Muscle layer of duodenum (tissue), 2 donors: ENCODE measurements at regions not wholly inside any gene's neighbourhood (a gene's known extent, or its start where the extent isn't known, plus 50 kb on each side); places are given as distances from the start of the nearest gene placed in this dataset.
"Not testable (repeated sequence)": the region's sequence is repeated elsewhere in the genome, so short reads cannot be mapped to it uniquely, and the experiment has no call there.

Experiments used
- H3K27ac ChIP-seq: one replicate; pipeline ENCODE4 v1.7.0; 2013; ENCODE audit warnings: mild to moderate bottlenecking, low read length
- H3K27me3 ChIP-seq: one replicate; pipeline ENCODE4 v1.7.0; 2013; ENCODE audit warnings: low read depth, mild to moderate bottlenecking, control low read depth, low read length
- H3K36me3 ChIP-seq, 2 donors: one replicate each; pipeline ENCODE4 v1.7.0; 2013; ENCODE audit warnings: low read length in 2 of 2, control low read depth in 1 of 2, mild to moderate bottlenecking in 1 of 2; ENCODE audit not compliant: insufficient read depth in 2 of 2, control insufficient read depth in 1 of 2
- H3K4me1 ChIP-seq, 2 donors: one replicate each; pipeline ENCODE4 v1.7.0; 2013; ENCODE audit warnings: low read length in 2 of 2, mild to moderate bottlenecking in 2 of 2, control low read depth in 1 of 2, moderate library complexity in 1 of 2; ENCODE audit not compliant: insufficient read depth in 2 of 2, control insufficient read depth in 1 of 2
- H3K4me3 ChIP-seq, 2 donors: one replicate each; pipeline ENCODE4 v1.7.0; 2013; ENCODE audit warnings: low read length in 2 of 2, low read depth in 1 of 2, mild to moderate bottlenecking in 1 of 2
- H3K9me3 ChIP-seq, 2 donors: one replicate each; pipeline ENCODE4 v1.7.0; 2013; ENCODE audit warnings: low read length in 2 of 2, control low read depth in 1 of 2, mild to moderate bottlenecking in 1 of 2; ENCODE audit not compliant: control insufficient read depth in 1 of 2
- donor health status: healthy.

- Histone ChIP-seq H3K27ac (no peak overlapping the region), H3K36me3 (no peaks in the 10 kb centered on the region)
These were observed 105.5 kb upstream of the FAM3C start for GRCh38 chr7:121501566-121501965.

GRCh38 chr7:121500360-121501058 lies 104.4 kb upstream of the FAM3C start:
- Histone ChIP-seq H3K4me1 (no peaks in the 10 kb centered on the region), H3K4me3 (no peak overlapping the region), H3K9me3 (peaks cover 6 to 7% of the 10 kb centered on the region in 2 donors), H3K27me3 (no peaks in the 10 kb centered on the region), H3K27ac (no peak overlapping the region), H3K36me3 (no peaks in the 10 kb centered on the region)

More at GRCh38 chr7:121501566-121501965, 105.5 kb upstream of the FAM3C start:
- Histone ChIP-seq H3K9me3 (peaks cover 11 to 12% of the 10 kb centered on the region in 2 donors), H3K27me3 (no peaks in the 10 kb centered on the region), H3K4me1 (no peaks in the 10 kb centered on the region), H3K4me3 (no peak overlapping the region)

DNA sequence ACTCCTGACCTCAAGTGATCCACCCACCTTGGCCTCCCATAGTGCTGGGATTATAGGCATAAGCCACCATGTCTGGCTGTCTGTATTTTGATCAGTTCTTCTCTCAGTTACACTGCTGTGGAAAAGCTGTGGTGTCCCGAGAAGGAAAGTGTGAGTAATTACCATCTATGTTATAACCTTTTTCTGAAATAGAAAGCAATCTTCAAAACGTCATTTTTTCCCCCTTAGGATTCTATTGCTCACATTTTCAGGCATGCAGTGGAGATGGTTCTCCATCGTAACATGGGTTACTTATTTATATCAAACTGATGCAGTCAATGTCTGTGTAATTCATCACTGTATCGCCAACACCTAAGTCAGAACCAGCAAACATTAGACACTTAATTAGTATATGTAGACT lies 103.5 kb upstream of the FAM3C start:
- H3K36me3 ChIP-seq, result no peaks in the 10 kb centered on the region
- H3K4me1 ChIP-seq, result no peaks in the 10 kb centered on the region
- H3K27ac ChIP-seq, result no peak overlapping the region
- H3K4me3 ChIP-seq, result no peak overlapping the region
- no peaks in the 10 kb centered on the region for H3K27me3 ChIP-seq
- no peaks in the 10 kb centered on the region for H3K9me3 ChIP-seq

DNA sequence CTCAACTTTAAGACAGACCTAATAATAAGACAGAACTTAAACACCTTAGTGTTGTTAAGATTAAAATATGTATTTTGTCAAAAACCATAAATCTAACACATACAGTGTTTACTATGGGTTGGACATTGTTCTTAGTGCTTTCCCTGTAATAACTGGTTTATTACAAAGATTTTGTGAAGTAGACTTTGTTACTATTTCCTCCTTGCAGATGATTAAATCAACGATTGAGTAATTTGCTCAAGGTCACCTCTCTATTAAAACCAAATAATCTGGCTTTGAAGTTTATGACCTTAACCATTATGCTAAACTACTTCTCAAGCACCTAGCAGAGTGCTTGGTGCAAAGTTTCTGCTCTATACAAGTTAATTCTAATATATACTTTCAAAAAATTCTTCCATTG lies 102.7 kb upstream of the FAM3C start:
- Histone ChIP-seq H3K9me3 (no peaks in the 10 kb centered on the region), H3K27ac (no peak overlapping the region), H3K36me3 (no peaks in the 10 kb centered on the region), H3K4me1 (no peaks in the 10 kb centered on the region), H3K27me3 (no peaks in the 10 kb centered on the region), H3K4me3 (no peak overlapping the region)

- not testable (repeated sequence) for H3K27ac ChIP-seq, H3K36me3 ChIP-seq, H3K4me1 ChIP-seq, H3K4me3 ChIP-seq, H3K27me3 ChIP-seq, H3K9me3 ChIP-seq
These were observed 101.4 kb upstream of the FAM3C start for GRCh38 chr7:121497545-121497944.

- no peaks in the 10 kb centered on the region for H3K27me3 ChIP-seq
- no peaks in the 10 kb centered on the region for H3K36me3 ChIP-seq
- no peak overlapping the region for H3K4me3 ChIP-seq
- H3K4me1 ChIP-seq, result no peaks in the 10 kb centered on the region
- no peak overlapping the region for H3K27ac ChIP-seq
- H3K9me3 ChIP-seq, result no peaks in the 10 kb centered on the region
These were observed 98.4 kb upstream of the FAM3C start for GRCh38 chr7:121494516-121494915.

DNA sequence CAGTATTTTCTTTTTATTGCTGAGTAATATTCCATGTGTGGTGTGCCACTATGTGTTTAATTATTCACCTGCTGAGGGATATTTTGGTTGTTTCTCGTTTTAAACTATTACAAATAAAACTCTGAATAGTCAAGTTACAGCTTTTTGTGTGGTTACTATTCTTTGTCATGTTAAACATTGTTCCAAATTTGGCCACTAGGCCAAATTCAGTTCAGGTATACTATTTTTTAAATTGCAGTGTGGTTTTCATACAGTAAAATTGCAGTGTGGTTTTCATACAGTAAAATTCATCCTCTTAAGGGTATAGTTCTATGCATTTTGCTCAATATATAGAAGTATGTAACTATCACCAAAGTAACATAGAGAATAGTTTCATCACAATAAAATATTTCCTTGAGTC lies 97.4 kb upstream of the FAM3C start:
- Histone ChIP-seq H3K4me3 (no peak overlapping the region), H3K36me3 (no peaks in the 10 kb centered on the region), H3K4me1 (no peaks in the 10 kb centered on the region), H3K9me3 (no peaks in the 10 kb centered on the region), H3K27ac (no peak overlapping the region), H3K27me3 (no peaks in the 10 kb centered on the region)

DNA sequence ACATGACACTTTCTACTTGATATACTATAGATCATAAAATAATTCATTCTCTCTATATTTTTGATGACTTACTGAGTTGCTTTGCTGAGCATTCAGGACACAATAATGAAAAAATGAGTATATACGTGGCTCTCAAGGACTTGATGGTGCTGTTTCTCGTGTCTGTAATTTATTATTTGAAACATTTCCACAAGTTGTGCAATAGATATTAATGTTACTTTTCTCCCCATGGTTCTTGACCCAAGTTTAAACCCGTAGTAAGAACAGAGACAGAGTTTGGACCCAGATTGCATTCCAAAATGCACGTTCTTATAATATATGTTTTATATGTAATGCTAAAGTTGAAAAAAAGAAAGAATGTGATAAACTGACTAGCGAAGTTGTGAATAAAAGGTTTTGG lies 94.2 kb upstream of the FAM3C start:
- H3K27me3 ChIP-seq, result no peaks in the 10 kb centered on the region
- no peak overlapping the region for H3K4me3 ChIP-seq
- H3K9me3 ChIP-seq, result no peaks in the 10 kb centered on the region
- no peak overlapping the region for H3K27ac ChIP-seq
- H3K4me1 ChIP-seq, result no peaks in the 10 kb centered on the region
- H3K36me3 ChIP-seq, result no peaks in the 10 kb centered on the region

DNA sequence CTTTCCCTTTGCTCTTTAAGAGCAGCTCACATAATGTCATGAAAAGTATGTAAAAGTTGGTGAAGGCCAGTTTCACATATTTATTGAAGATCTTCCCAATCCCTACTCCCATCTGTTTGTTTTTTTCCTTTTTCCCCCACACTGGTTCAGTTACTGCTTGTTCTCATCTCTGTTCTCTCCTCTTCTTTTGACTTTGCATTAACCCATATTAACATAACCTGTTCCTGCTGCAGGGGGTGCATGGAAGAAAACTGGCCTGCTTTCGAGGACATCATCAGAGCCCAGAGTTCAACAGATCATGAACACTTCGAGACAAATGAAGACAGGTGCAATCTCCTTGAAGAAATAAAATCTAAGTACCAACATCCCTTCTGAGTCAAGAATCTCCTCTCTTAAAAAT lies 93.3 kb upstream of the FAM3C start:
- H3K4me1 ChIP-seq, result no peaks in the 10 kb centered on the region
- H3K36me3 ChIP-seq, result no peaks in the 10 kb centered on the region
- no peak overlapping the region for H3K4me3 ChIP-seq

DNA sequence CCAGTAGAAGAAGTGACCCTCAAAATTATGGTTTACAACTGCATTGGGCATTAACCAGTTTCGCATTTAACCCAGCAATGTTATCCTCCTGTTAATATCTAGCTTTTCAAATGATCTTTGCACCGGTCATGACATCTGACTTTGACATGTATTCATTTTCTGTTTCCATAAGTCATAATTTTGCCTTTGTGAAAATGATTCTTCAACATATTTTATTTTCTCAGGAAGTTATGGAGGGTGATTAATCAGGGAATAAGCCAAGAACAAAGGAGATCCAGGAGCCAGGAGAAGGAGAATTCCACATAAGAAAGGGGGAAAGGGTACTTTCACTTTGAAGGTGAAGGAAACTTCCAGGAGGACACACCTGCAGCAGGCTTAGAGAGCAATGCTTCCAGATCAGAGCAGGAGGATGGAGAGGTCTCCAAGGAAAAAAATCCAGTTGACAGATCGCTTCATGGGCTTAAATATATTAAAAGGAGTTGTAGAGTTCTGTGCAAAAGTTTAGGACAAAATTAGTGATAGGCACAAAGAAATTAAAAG lies 92.1 kb upstream of the FAM3C start:
- Histone ChIP-seq H3K27ac (no peak overlapping the region), H3K27me3 (no peaks in the 10 kb centered on the region), H3K4me1 (no peaks in the 10 kb centered on the region), H3K36me3 (no peaks in the 10 kb centered on the region), H3K4me3 (no peak overlapping the region), H3K9me3 (no peaks in the 10 kb centered on the region)

More for the DNA sequence above, 93.3 kb upstream of the FAM3C start:
- H3K9me3 ChIP-seq, result no peaks in the 10 kb centered on the region
- no peaks in the 10 kb centered on the region for H3K27me3 ChIP-seq
- no peak overlapping the region for H3K27ac ChIP-seq

GRCh38 chr7:121486590-121486989 lies 90.5 kb upstream of the FAM3C start:
- H3K27me3 ChIP-seq, result no peaks in the 10 kb centered on the region
- no peaks in the 10 kb centered on the region for H3K9me3 ChIP-seq
- no peaks in the 10 kb centered on the region for H3K4me1 ChIP-seq
- H3K36me3 ChIP-seq, result no peaks in the 10 kb centered on the region
- H3K27ac ChIP-seq, result no peak overlapping the region
- no peak overlapping the region for H3K4me3 ChIP-seq
